ENCODE measurements at regions not wholly inside any gene's neighbourhood (a gene's known extent, or its start where the extent isn't known, plus 50 kb on each side); places are given as distances from the start of the nearest gene placed in this dataset.
"Not testable (repeated sequence)": the region's sequence is repeated elsewhere in the genome, so short reads cannot be mapped to it uniquely, and the experiment has no call there.

GRCh38 chr7:56371792-56372191 is 255.6 kb upstream of the NUPR2 start:
- dilution Hi-C loops (cut with MboI; ENCODE audit: extremely low pct_ligation_motif_present, low sequenced_read_pairs); BruUV-seq (replicated peaks); H3K36me3 ChIP-seq (ENCODE audit: control insufficient read depth in 2 of 2, extremely low read depth in 1 of 2, insufficient read depth in 2 of 2, low read length in 2 of 2); H3K4me1 ChIP-seq (ENCODE audit: control insufficient read depth, extremely low read depth, insufficient read depth, low read length); intact Hi-C loops (cut with micrococcal nuclease); H2AFZ ChIP-seq (ENCODE audit: low read depth, low read length); FAIRE-seq; H3K4me3 ChIP-seq (replicated peaks in 1 of 3; ENCODE audit: insufficient read depth in 1 of 3, low read depth in 1 of 3, low read length in 3 of 3); H3K27me3 ChIP-seq (ENCODE audit: control insufficient read depth in 2 of 2, insufficient read depth in 2 of 2, low read length in 2 of 2); H3K4me2 ChIP-seq (ENCODE audit: insufficient read depth, low read length); DNase-seq (ENCODE audit: low read depth, low spot score); H3K9ac ChIP-seq (replicated peaks; ENCODE audit: extremely low read depth, insufficient read depth, low read length); H3K9me1 ChIP-seq (replicated peaks; ENCODE audit: control insufficient read depth, extremely low read depth, insufficient read depth, low read length); H4K20me1 ChIP-seq (replicated peaks; ENCODE audit: control insufficient read depth, extremely low read depth, insufficient read depth, low read length); POLR2A ChIA-PET; H3K79me2 ChIP-seq (ENCODE audit: control insufficient read depth, insufficient read depth, low read length); CTCF ChIA-PET; H3K27ac ChIP-seq (ENCODE audit: insufficient read depth, low read depth, low read length); H3K9me3 ChIP-seq (replicated peaks; ENCODE audit: control insufficient read depth, insufficient read depth, low read length): not testable (repeated sequence)

GRCh38 chr7:56370208-56370872 is 254.1 kb upstream of the NUPR2 start:
- H3K9ac ChIP-seq (replicated peaks; ENCODE audit: extremely low read depth, insufficient read depth, low read length); H3K9me3 ChIP-seq (replicated peaks; ENCODE audit: control insufficient read depth, insufficient read depth, low read length); H3K4me2 ChIP-seq (ENCODE audit: insufficient read depth, low read length); dilution Hi-C loops (cut with MboI; ENCODE audit: extremely low pct_ligation_motif_present, low sequenced_read_pairs); H3K36me3 ChIP-seq (ENCODE audit: control insufficient read depth in 2 of 2, extremely low read depth in 1 of 2, insufficient read depth in 2 of 2, low read length in 2 of 2); H4K20me1 ChIP-seq (replicated peaks; ENCODE audit: control insufficient read depth, extremely low read depth, insufficient read depth, low read length); BruUV-seq (replicated peaks); H2AFZ ChIP-seq (ENCODE audit: low read depth, low read length); H3K27me3 ChIP-seq (ENCODE audit: control insufficient read depth in 2 of 2, insufficient read depth in 2 of 2, low read length in 2 of 2); intact Hi-C loops (cut with micrococcal nuclease); H3K4me3 ChIP-seq (replicated peaks in 1 of 3; ENCODE audit: insufficient read depth in 1 of 3, low read depth in 1 of 3, low read length in 3 of 3); CTCF ChIA-PET; H3K9me1 ChIP-seq (replicated peaks; ENCODE audit: control insufficient read depth, extremely low read depth, insufficient read depth, low read length); POLR2A ChIA-PET; DNase-seq (ENCODE audit: low read depth, low spot score); FAIRE-seq; H3K4me1 ChIP-seq (ENCODE audit: control insufficient read depth, extremely low read depth, insufficient read depth, low read length); H3K79me2 ChIP-seq (ENCODE audit: control insufficient read depth, insufficient read depth, low read length); H3K27ac ChIP-seq (ENCODE audit: insufficient read depth, low read depth, low read length): not testable (repeated sequence)

- intact Hi-C loops (cut with micrococcal nuclease); BruUV-seq (replicated peaks); dilution Hi-C loops (cut with MboI; ENCODE audit: extremely low pct_ligation_motif_present, low sequenced_read_pairs); FAIRE-seq; H4K20me1 ChIP-seq (replicated peaks; ENCODE audit: control insufficient read depth, extremely low read depth, insufficient read depth, low read length); H2AFZ ChIP-seq (ENCODE audit: low read depth, low read length); H3K9ac ChIP-seq (replicated peaks; ENCODE audit: extremely low read depth, insufficient read depth, low read length); POLR2A ChIA-PET; H3K27ac ChIP-seq (ENCODE audit: insufficient read depth, low read depth, low read length); H3K79me2 ChIP-seq (ENCODE audit: control insufficient read depth, insufficient read depth, low read length); H3K36me3 ChIP-seq (ENCODE audit: control insufficient read depth in 2 of 2, extremely low read depth in 1 of 2, insufficient read depth in 2 of 2, low read length in 2 of 2); DNase-seq (ENCODE audit: low read depth, low spot score); H3K27me3 ChIP-seq (ENCODE audit: control insufficient read depth in 2 of 2, insufficient read depth in 2 of 2, low read length in 2 of 2); H3K4me2 ChIP-seq (ENCODE audit: insufficient read depth, low read length); H3K9me3 ChIP-seq (replicated peaks; ENCODE audit: control insufficient read depth, insufficient read depth, low read length); CTCF ChIA-PET; H3K4me3 ChIP-seq (replicated peaks in 1 of 3; ENCODE audit: insufficient read depth in 1 of 3, low read depth in 1 of 3, low read length in 3 of 3); H3K9me1 ChIP-seq (replicated peaks; ENCODE audit: control insufficient read depth, extremely low read depth, insufficient read depth, low read length); H3K4me1 ChIP-seq (ENCODE audit: control insufficient read depth, extremely low read depth, insufficient read depth, low read length): not testable (repeated sequence)
These were observed 251.7 kb upstream of the NUPR2 start for GRCh38 chr7:56367914-56368313.

GRCh38 chr7:56367411-56367810 is 251.2 kb upstream of the NUPR2 start:
- H3K79me2 ChIP-seq (ENCODE audit: control insufficient read depth, insufficient read depth, low read length); H3K9ac ChIP-seq (replicated peaks; ENCODE audit: extremely low read depth, insufficient read depth, low read length); H3K9me3 ChIP-seq (replicated peaks; ENCODE audit: control insufficient read depth, insufficient read depth, low read length); BruUV-seq (replicated peaks); dilution Hi-C loops (cut with MboI; ENCODE audit: extremely low pct_ligation_motif_present, low sequenced_read_pairs); H3K27me3 ChIP-seq (ENCODE audit: control insufficient read depth in 2 of 2, insufficient read depth in 2 of 2, low read length in 2 of 2); H3K9me1 ChIP-seq (replicated peaks; ENCODE audit: control insufficient read depth, extremely low read depth, insufficient read depth, low read length); H3K4me1 ChIP-seq (ENCODE audit: control insufficient read depth, extremely low read depth, insufficient read depth, low read length); DNase-seq (ENCODE audit: low read depth, low spot score); H2AFZ ChIP-seq (ENCODE audit: low read depth, low read length); POLR2A ChIA-PET; H3K27ac ChIP-seq (ENCODE audit: insufficient read depth, low read depth, low read length); CTCF ChIA-PET; H3K4me3 ChIP-seq (replicated peaks in 1 of 3; ENCODE audit: insufficient read depth in 1 of 3, low read depth in 1 of 3, low read length in 3 of 3); H3K4me2 ChIP-seq (ENCODE audit: insufficient read depth, low read length); H4K20me1 ChIP-seq (replicated peaks; ENCODE audit: control insufficient read depth, extremely low read depth, insufficient read depth, low read length); intact Hi-C loops (cut with micrococcal nuclease); H3K36me3 ChIP-seq (ENCODE audit: control insufficient read depth in 2 of 2, extremely low read depth in 1 of 2, insufficient read depth in 2 of 2, low read length in 2 of 2); FAIRE-seq: not testable (repeated sequence)
